NCI-H2029 (cell line): ENCODE measurements at regions not wholly inside any gene's neighbourhood (a gene's known extent, or its start where the extent isn't known, plus 50 kb on each side); places are given as distances from the start of the nearest gene placed in this dataset.
"Not testable (repeated sequence)": the region's sequence is repeated elsewhere in the genome, so short reads cannot be mapped to it uniquely, and the experiment has no call there.

ENCODE experiments used
- DNase-seq: peaks from one replicate; lab custom pipeline; 2025; lab: John Stamatoyannopoulos, UW

DNA sequence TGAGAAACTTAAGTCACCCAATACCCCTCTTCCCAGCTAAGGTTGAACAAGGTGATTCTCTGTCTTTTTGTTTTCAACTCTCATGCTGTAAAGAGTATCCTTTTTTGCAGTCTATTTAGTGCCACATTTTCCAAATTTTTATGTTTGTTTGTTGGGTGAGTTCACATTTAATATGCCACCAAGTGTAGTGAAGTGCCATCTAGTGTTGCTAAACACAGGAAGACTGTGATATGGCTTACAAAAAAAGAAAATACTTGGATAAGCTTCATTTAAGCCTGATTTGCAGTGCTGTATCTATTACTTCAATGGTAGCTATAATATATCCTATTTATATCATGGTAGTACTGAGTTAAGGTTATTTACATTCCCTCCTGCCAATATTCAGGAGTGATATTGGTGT is 319.2 kb upstream of the CHORDC1 start:
- no peak for DNase-seq

DNA sequence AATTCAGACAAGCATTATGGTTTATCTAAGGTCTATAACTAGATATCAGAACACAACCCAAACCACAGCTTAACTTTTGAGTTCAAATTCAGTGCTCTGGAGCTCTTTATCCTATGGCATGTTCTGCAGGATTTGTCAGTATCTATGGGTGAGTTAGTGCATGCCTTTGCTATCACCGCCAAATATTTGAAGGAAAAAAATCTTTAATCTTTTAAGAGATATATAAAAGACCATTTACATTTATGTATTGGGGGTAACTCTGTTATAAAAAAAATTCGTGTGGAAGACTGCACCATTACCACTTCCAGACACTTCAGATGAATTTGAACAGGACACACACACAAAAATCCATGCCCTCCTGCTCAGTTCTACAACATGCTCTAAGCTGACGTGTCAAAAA is 313.5 kb upstream of the CHORDC1 start:
- no peak for DNase-seq

DNA sequence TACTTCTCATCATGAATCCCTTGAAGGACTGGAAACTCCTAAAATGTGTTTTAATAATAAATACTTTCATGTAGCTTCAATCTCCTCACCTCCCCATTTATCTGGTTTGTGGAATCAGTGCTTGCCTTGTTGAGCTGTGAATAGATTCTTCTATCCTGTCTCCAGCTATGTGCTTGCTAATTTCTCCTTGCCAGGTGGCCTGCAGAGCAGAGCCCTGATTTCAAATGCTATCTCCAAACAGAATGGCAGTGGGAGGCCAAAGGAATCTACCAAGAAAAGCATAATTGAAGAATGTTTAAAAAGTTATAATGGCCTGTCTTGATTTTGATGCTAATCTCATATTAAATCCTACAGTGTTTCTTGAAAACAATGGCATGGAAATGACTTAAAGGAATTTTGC is 309.3 kb upstream of the CHORDC1 start:
- no peak for DNase-seq

DNA sequence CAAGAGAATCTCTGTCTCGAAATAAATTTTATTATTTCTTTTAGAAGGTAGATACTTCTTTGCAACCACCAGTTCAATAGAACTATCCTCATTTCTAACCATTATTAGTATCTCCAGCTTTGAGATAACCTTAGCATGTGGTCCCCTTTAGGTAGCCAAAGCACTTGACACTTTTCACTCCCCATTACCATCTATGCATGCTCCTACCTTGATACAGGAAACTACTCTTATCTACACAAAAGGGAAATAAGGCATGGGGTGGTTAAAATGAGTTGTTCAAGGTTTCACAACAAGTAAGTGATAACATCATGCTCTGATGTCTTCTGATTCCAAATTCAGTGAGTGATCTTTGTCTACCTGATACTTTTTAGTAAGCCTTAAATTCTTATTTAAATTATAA is 308.2 kb upstream of the CHORDC1 start:
- DNase-seq: no peak

DNA sequence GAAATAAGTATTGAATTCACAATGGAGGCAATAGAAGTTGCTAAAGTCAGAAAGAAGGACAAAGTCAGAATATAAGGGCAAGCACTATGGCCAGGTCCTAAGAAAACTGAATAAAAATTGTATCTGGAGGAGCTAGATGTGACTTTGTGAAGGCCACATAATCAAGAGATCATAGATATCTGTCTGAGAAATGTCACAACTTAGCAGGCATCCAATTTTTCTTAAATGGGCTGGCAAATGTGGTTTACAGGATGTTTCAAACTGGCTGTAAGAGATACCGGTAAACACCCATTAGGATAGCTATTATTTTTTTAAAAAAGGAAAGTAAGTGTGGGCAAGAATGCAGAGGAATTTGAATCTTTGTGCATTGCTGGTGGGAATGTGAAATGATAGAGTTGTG is 303.1 kb upstream of the CHORDC1 start:
- no peak for DNase-seq

DNA sequence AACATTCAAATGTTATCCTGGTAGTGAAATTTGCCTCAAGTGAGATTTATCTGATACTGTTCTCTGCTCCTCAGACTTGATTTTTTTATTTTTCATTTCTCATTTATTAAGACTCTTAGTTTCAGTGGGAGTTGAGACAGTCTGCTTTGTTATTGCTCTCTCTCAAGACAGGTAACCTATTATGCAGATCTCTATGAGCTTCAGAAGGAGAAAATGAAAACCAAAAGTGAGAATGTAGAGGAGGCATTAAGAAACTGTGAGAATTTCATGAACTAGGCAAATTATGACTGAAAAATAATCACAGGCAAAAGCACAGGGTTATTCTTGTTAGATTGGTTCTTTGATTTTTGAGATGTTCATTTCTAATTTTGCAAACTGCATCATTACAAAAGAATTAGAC is 290.0 kb upstream of the CHORDC1 start:
- no peak for DNase-seq

DNA sequence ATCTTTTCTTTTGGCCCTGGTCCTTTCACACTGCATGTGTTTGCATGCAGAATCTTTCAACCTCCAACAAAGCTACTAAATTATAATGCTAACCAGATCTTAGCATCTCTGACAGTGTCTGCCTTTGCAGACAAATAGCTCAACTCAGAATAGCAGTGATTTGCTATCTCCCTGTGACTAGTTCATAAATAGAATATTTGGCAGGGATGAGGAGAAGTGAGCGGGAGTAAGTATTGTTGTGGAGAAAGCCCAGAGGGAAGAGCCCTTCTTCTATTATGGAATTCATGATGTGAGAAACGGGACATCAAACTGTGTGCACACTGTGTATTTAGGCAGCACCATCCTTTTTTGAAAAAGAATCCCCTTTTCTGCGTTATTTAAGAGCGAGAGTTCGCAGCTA is 288.0 kb upstream of the CHORDC1 start:
- DNase-seq: no peak

DNA sequence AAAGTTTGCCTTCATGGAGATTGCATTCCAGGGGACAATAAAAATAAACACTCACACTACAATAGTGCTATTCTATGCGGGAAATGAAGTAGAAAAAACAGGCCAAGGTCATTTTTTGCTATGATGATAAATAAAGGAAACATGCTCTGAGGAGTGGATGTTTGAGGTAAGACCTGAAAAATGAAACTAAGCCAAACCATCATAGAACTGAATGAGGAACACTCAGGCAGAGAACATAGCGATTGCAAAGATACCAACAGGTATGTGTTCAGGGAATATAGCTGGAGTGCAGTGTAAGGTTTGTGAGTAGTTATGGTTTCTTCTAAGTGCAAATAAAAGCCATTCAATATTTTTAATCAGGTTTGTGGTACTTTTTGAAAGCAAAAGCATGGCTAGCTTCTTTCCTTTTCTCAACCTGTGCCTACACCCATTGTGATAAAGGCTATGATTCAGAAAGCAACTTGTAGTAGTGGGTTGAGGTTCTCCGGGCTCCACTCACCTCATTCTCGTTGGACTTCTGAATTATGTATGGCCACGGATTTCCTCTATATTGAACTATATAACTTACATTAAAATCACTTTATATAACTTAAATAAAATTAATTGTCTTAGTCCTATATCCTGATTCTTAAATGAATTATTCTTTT is 278.2 kb upstream of the CHORDC1 start:
- no peak for DNase-seq

DNA sequence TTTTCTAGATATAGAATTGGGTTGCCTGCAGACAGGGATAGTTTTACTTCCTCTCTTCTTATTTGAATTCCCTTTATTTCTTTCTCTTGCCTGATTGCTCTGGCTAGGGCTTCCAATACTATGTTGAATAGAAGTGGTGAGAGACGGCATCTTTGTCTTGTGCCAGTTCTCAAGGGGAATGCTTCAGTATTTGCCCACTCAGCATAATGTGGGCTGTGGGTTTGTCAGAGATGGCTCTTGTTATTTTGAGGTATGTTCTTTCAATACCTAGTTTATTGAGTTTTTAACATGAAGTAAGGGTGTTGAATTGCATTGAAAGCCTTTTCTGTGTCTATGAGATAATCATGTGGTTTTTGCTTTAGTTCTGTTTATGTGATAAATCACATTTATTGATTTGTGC is 273.9 kb upstream of the CHORDC1 start:
- no peak for DNase-seq

DNA sequence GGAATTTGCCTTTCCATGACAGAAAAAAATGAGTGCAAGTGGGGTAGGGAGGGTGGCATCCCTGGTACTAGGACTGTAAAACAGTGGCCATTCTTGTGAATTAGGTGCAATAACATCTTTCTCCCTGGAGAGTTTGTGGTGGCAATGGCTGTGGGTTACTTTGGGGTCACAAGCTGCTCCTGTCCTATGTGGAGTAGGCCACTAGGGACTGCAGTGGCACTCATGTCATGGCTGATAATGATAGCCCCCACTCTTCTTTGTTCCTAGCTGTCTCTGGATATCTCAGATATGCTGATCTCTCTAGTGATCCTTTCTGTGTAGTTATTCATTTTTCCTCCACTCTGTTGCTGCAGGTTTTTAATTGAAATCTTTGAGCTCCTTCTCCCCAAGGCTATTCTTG is 270.5 kb upstream of the CHORDC1 start:
- no peak for DNase-seq

DNA sequence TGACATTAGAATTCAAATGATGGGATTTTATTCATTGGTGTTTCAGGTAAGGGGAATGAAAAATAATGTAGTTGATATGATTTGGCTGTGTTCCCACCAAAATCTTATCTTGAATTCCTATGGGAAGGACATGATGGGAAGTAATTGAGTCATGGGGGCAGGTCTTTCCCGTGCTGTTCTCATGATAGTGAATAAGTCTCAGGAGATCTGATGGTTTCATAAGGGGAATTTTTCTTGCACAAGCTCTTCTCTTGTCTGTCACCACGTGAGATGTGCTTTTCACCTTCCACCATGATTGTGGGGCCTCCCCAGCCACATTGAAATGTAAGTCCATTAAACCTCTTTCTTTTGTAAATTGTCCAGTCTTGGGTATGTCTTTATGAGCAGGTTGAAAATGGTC is 268.6 kb upstream of the CHORDC1 start:
- DNase-seq: no peak

DNA sequence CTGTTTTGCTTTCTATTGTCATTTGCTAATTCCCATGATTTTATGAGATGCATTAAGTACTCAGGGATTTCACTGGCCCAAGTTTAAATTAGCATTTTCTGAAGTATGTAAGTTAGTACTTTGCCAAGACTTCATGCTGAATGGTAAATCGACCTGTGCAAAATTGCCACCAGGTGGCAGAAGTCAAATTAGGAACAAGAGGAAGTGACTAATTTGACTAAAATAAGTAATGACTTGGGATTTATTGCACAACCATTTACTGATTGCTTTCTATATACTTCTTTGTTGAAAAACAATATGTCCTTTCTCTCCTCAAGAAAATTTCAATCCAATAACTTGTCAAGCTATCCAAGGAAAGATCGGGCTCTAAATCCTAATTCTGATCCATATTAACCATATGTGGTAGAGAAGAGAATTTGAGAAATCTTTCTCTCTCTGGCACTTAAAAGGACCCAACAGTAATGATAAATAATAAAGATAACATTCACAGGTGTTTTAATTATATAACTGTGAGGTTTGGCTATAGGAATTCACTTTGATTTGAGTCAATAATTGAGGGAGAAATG is 253.7 kb upstream of the CHORDC1 start:
- DNase-seq: peak; percentile 6

DNA sequence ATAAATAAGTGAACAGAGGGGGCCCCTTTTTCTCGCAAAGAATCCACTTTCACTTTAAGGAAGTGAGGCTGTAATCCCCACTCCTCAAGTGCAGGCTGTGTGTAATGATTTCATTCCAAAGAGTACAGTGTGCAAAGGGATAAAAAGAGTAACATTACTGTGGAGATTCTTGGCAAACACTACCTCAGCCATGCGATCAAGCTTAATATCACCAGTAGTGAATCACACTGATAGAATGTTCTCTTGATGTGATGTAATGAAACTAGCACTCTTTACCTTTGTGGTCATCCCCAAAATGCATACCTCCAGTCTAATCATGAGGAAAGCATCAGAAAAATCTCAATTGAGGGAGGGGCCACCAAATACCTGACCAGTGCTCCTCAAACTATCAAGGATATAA is 246.1 kb upstream of the CHORDC1 start:
- DNase-seq: no peak

DNA sequence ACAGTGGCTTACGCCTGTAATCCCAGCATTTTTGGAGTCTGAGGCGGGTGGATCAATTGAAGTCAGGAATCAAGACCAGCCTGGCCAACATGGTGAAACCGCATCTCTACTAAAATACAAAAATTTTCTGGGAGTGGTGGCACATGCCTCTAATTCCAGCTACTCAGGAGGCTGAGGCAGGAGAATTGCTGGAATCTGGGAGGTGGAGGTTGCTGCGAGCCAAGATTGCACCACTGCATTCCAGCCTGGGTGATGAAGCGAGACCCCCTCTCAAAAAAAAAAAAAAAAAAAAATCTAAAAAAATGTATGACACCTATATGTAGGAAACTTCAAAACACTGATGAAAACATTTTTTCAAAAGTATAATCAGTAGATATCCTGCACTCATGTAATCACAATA is 242.7 kb upstream of the CHORDC1 start:
- DNase-seq: no peak

DNA sequence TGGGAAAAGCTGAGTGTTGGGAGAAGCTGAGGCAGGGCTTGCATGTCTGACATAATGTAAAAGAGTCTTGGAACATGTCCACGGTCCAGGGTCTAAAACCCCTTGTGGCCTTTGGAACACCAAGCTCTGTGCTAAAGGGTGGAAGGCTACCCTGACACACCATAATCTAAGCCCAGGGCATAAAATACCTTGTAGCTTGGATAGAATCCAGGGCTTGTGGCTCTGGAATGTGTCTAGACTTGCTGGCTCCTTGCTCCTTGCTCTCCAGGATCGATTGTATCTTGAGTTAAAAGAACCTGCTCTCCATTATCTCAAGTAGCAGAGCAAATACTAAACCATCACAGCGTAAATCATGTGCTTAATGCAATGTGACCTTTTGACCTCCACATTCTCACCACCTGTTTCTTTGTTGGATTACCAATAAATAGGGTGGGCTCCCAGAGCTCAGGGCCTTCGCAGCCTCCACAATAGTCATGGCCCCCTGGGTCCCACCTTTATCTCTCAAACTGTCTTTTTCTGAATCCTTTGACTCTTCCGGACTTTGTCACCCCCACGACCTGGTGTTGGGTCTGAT is 232.6 kb upstream of the CHORDC1 start:
- not testable (repeated sequence) for DNase-seq

DNA sequence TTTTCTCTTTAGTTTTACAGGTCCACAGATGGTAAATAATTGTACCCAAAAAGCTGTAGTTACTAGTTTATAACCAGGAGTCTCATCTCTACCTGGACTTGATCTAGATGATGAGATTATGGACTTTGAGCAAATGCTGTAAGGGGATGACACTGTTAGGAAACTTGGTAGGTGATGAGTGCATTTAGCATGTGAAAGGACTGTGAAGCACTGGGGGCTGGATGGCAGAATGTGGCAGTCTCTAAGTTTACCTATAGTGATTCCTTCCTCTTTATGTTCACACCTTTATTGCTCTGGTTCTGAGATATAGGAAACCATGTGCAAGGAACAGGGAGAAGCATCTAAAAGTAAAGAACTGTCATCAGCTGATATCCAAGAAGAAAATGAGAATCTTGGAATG is 230.7 kb upstream of the CHORDC1 start:
- DNase-seq: no peak

DNA sequence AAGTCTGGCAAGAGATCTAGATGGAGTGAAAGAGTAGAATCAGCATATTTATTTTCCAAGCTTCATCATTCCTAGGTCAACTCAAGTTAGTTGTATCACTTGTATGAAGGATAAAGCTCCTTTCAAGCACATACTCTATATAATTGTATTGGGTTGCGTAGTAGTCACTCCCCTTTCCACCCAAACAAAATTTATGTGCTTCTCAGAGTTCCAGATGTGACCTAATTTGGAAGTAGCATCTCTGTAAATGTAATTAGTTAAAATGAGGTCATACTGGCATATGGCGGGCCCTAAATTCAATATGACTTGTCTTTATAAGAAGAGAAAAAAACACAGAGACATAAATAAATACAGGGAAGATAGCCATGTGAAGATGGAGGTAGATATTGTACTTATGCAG is 226.8 kb upstream of the CHORDC1 start:
- no peak for DNase-seq

DNA sequence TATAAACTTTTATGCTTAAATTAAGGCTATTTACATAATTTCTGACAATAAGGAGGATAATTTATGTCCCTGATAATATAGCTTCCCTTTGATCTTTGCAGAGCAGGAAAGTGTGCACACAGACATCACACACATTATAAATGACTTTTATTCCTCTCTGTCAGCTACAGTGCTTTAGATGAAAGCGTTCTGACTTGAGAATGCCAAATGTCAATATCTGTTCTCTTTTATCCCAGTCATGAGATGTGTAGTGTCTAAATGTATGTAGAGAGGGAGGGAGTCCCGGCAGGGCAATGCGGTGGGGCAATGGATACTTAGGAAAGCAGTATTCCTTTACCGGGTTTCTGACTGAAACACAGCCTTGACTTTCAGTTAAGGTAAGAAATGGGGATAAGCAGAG is 225.4 kb upstream of the CHORDC1 start:
- no peak for DNase-seq

DNA sequence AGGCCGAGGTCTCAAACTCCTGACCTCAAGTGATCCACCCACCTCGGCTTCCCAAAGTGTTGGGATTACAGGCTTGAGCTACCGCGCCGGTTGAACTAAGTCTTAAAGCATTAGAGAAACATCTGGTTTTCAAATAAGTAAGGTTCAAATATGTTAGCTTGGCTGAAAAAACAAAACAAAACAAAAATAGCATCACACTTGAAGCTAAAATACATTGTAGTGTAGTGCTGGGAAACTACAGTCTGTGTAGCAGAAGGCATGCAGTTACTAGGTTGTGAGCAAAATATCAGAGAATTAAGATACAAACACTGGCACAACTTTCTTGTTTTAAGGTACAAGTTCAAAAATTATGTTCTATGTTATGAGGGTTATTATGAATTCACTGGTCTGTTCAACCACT is 224.8 kb upstream of the CHORDC1 start:
- DNase-seq: no peak

DNA sequence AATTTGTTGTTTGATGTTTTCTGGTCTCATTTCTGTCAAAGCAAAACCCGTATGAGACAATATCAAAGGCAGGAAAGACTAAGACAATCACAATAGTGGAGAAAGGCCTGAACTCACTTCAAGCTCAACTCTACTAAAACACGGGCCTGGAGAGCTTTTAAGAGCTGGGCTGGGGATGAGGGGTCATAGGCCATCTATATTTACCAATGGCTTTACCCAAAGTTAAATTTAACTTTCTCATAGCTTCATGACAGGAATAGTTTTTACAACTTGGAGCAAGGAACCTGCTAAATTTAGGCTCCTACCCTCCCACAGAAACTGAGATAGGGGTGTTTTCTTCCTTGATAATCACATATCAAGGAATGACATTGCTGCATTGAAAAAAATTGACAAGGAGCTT is 223.4 kb upstream of the CHORDC1 start:
- no peak for DNase-seq

DNA sequence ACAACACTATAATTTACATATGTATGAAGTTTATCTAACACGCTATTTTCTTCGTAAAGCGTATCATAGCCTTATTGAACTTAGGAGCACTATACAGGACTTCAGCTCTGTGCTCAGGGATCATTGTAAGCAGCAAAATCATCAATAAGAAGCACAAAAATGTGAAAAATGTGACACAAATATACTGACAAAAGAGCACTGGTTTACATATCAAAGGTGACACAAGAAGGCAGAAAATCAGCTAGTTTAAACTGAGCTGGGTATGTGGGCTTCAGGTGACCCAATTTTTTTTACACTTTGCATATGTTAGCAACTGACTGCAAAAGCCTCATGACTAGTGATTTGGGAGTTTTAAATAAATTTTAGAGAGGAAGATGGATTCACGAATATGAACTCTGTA is 215.2 kb upstream of the CHORDC1 start:
- DNase-seq: no peak

DNA sequence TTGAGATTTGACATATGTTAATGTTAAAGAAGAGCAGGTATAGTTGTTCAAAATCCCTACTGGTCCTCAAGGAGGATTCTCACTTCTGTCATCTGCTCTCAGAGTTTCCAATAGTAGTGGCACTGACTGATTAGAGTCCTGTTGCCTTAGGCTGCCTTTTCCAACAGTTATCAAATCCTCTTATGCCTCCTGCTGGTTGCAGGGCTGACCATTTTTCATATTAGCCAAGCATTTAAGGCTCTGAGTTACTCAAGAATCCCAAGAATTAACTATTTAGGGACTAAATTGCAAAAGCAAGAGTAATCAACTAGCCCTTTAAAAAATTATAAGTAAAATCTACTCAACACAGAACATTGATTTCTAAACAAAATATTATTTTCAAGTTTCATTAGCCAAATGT is 212.0 kb upstream of the CHORDC1 start:
- DNase-seq: no peak

DNA sequence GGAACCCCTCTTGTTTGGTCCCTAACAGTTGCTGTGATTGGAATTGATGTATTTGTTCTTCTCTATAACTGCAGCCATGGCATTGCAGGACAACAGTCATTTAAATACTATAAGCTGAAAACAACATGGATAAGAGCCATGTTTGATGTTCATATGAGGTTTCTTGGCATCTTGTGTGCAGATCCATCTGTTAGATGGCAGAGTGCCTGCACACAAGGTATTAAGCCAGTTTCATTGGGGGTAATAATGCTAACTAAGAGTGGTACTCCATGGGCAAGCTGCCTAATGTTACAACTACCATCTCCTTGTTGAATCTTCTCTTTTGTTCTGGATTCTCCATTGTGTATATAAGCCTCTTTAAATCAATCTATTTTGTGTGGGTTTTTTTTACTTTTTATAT is 206.0 kb upstream of the CHORDC1 start:
- DNase-seq: no peak

DNA sequence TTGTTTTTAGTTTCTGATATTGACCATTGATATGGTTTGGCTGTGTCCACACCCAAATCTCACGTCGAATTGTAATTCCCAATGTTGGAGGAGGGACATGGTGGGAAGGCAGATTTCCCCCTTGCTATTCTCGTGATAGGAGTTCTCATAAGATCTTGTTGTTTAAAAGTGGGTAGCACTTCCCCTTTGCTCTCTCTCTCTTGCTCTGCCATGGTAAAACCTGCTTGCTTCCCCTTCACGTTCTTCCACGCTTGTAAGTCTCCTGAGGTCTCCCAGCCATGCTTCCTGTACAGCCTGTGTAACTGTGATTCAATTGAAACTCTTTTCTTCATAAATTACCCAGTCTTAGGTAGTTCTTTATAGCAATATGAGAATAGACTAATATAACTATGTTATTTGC is 203.6 kb upstream of the CHORDC1 start:
- DNase-seq: no peak
